DMS53 treated with DMSO at 0.1 percent for 48 hours (cell line): ENCODE measurements at regions not wholly inside any gene's neighbourhood (a gene's known extent, or its start where the extent isn't known, plus 50 kb on each side); places are given as distances from the start of the nearest gene placed in this dataset.

ENCODE experiments used
- DNase-seq: peaks from one replicate; lab custom pipeline; 2025; ENCODE audit not compliant: unreplicated experiment; lab: John Stamatoyannopoulos, UW

GRCh38 chr22:49236541-49237075 lies 591.1 kb downstream of the BRD1 start:
- no peak for DNase-seq

- no peak for DNase-seq
These were observed 592.0 kb downstream of the BRD1 start for GRCh38 chr22:49235463-49236300.

GRCh38 chr22:49234459-49234858 lies 593.2 kb downstream of the BRD1 start:
- DNase-seq, result no peak

GRCh38 chr22:49233507-49234100 lies 594.1 kb downstream of the BRD1 start:
- DNase-seq, result no peak

- no peak for DNase-seq
These were observed 595.2 kb downstream of the BRD1 start for GRCh38 chr22:49232319-49233067.

GRCh38 chr22:49230194-49230577 lies 597.5 kb downstream of the BRD1 start:
- no peak for DNase-seq

- no peak for DNase-seq
These were observed 598.0 kb downstream of the BRD1 start for GRCh38 chr22:49229483-49230193.

- no peak for DNase-seq
These were observed 599.1 kb downstream of the BRD1 start for GRCh38 chr22:49228431-49229037.

GRCh38 chr22:49227670-49228069 lies 600.0 kb downstream of the BRD1 start:
- no peak for DNase-seq

- DNase-seq, result no peak
These were observed 601.6 kb downstream of the BRD1 start for GRCh38 chr22:49226096-49226495.

GRCh38 chr22:49224243-49224642 lies 603.4 kb downstream of the BRD1 start:
- DNase-seq, result no peak

- no peak for DNase-seq
These were observed 609.5 kb downstream of the BRD1 start for GRCh38 chr22:49218142-49218541.

GRCh38 chr22:49216579-49216978 lies 611.1 kb downstream of the BRD1 start:
- DNase-seq, result no peak

- no peak for DNase-seq
These were observed 611.8 kb downstream of the BRD1 start for GRCh38 chr22:49215840-49216239.

- DNase-seq, result no peak
These were observed 612.7 kb downstream of the BRD1 start for GRCh38 chr22:49214976-49215375.

GRCh38 chr22:49213731-49214352 lies 613.8 kb downstream of the BRD1 start:
- no peak for DNase-seq

GRCh38 chr22:49212466-49212865 lies 615.2 kb downstream of the BRD1 start:
- DNase-seq, result no peak

- DNase-seq, result no peak
These were observed 615.7 kb downstream of the BRD1 start for GRCh38 chr22:49212002-49212401.

- DNase-seq, result no peak
These were observed 616.5 kb downstream of the BRD1 start for GRCh38 chr22:49211176-49211575.

- DNase-seq, result no peak
These were observed 617.1 kb downstream of the BRD1 start for GRCh38 chr22:49210606-49211005.
